ENCODE measurements at regions not wholly inside any gene's neighbourhood (a gene's known extent, or its start where the extent isn't known, plus 50 kb on each side); places are given as distances from the start of the nearest gene placed in this dataset.
A peak's percentile ranks its signal among the peaks of the same experiment; 100 is the strongest.
"Not testable (repeated sequence)": the region's sequence is repeated elsewhere in the genome, so short reads cannot be mapped to it uniquely, and the experiment has no call there.

DNA sequence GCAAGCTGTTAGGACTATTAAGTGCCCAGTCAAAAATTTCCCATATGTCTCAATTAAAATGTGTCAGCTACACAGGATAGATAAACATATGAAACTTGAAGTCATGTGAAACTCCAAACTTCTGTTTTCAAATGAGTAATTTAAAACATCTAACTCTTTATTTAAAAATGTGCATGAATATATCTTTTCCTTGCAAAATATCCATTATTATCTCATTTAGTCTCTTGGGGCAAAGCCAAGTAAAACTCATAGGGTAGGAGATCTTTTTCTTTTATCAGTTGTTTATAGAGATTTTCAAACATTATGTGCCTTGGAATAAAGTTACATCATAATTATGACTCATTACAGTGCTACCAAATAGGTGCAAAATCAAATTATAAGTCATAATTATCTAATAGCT, 2020.1 kb upstream of the PRR20A start:
- in situ Hi-C loops (cut with HindIII; ENCODE audit: low pct_unique_long_range_greater_than_20kb, low sequenced_read_pairs), result no loop called here
- no peak for DNase-seq (ENCODE audit: low read depth)

DNA sequence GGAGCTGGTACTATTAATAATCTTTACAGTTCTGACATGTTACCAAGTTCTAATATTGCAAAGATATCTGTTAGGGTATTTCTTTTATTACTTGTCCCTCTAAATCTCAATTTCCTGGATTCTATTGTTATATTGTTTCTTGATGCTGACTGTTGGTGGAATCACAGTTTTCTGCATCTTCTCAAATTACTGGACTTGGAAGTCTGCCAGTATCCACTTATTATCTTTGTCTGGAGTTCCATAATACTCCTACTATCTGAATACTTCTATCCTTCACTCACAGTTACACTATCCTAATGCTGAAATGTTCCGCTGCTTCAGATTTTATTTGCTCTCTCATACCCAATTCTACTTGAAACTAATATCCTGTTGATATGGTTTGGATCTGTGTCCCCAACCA, 1985.7 kb upstream of the PRR20A start:
- no peak for DNase-seq (ENCODE audit: low read depth)
- in situ Hi-C loops (cut with HindIII; ENCODE audit: low pct_unique_long_range_greater_than_20kb, low sequenced_read_pairs), result no loop called here

DNA sequence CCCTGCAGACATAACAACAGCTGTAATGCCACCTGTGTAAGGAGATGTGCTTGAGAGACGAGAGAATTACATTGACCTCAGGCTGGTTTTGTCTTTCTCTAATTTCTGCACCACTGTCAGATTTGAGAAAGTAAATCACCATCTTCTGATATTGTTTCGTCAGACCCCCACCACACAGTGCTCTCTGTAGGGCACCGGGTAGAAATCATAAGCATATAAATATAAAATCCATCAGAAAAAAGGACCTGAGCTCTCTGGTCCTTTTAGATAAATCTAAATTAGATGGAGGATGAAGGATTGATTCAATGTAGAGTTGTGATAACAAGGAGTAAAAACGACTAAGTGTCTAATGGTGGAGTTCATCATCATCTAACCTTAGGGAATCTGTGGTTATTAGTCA, 1981.0 kb upstream of the PRR20A start:
- in situ Hi-C loops (cut with HindIII; ENCODE audit: low pct_unique_long_range_greater_than_20kb, low sequenced_read_pairs), result no loop called here
- DNase-seq (ENCODE audit: low read depth), result no peak

DNA sequence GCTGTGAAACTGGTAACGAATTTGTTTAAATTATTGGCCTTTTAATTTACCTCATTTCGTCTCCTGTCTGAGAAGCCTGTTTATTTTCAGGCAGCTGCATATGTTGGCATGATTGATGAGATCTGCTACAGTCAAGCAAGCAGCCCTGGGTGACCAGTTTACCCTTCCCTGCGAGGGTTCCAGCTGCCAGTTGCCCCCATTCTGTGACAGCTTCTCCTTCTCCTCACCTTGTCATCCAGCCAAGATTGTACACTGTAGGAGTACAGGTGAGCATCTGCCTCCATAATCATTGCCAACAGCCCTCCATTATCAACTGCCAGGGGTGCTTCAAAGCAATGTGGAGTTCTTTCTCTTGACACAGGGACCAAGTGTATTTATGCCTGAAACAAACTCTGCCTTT, 1979.9 kb upstream of the PRR20A start:
- in situ Hi-C loops (cut with HindIII; ENCODE audit: low pct_unique_long_range_greater_than_20kb, low sequenced_read_pairs), result no loop called here
- DNase-seq (ENCODE audit: low read depth), result no peak

DNA sequence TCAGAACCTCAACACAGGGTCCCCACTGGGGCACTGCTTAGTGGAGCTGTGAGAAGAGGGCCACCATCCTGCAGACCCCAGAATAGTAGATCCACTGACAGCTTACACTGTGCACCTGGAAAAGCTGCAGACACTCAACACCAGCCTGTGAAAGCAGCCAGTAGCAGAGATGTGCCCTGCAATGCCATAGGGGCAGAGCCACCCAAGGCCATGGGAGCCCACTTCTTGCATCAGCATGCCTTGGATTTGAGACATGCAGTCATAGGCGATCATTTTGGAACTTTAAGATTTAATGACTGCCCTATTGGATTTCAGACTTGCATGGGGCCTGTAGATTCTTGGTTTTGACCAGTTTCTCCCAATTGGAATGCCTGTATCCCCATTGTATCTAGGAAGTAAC, 1962.1 kb upstream of the PRR20A start:
- in situ Hi-C loops (cut with HindIII; ENCODE audit: low pct_unique_long_range_greater_than_20kb, low sequenced_read_pairs); DNase-seq (ENCODE audit: low read depth): not testable (repeated sequence)

DNA sequence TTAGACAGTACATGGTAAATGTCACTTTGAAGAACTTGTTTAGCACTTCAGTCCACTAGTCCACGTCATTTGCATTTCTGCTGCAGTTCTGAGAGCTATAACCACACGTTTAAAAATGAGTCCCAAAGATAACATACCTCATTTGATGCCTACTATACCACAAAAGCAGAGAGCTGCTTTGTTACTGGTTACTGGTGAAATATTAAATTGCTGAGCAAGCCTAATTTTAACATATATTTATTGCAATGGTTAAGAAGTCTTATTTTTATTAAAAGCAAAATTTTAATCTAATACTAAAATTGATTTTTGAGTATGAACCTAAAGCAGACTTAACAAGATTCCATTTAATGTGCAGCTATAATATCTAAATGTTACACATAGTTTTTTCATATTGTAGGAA, 1949.7 kb upstream of the PRR20A start:
- DNase-seq (ENCODE audit: low read depth), result no peak
- in situ Hi-C loops (cut with HindIII; ENCODE audit: low pct_unique_long_range_greater_than_20kb, low sequenced_read_pairs), result no loop called here

DNA sequence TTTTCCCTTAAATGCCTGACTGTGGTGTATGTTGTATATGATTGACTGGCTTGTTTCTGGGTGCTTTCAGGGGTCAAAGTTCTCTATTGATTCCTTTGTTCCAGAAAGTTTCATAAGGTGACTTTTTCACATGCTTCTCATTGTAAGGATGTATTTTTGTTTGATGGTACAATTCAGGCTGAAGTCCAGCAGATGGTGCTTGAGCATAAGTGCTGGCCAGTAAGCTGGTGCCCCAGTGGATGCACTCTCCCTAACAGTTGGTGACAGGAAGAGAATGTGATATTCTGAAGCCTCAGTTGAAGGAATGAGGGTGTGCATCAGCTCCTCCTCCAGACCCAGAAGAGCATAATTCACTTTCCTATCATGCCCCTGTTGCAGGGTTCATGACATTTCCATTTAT, 1941.6 kb upstream of the PRR20A start:
- in situ Hi-C loops (cut with HindIII; ENCODE audit: low pct_unique_long_range_greater_than_20kb, low sequenced_read_pairs), result no loop called here
- peak; percentile 0 for DNase-seq (ENCODE audit: low read depth)

DNA sequence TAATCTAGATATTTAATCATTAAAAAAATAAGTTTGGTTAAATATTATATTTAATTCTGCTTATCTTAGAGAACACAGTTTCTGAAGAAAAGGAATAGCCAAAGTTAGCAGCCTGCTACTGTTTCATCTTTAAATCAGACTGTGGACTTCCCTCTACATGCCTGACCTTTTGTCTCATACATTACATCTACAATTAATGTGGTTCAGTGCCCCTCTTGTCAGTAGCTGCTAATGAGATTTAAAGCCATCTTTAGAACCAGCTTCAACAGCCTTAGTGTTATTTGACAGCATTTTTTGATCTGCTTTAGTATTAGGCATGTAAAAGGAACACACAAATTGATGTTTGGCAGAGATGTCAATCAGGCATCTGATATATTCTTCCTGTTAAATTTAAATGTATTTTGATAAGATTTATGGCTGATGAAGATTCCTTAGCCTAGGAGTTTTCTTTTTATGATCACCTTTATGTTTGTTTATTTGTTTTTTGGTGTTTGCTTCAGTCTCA, 1925.8 kb upstream of the PRR20A start:
- in situ Hi-C loops (cut with HindIII; ENCODE audit: low pct_unique_long_range_greater_than_20kb, low sequenced_read_pairs), result no loop called here
- no peak for DNase-seq (ENCODE audit: low read depth)

DNA sequence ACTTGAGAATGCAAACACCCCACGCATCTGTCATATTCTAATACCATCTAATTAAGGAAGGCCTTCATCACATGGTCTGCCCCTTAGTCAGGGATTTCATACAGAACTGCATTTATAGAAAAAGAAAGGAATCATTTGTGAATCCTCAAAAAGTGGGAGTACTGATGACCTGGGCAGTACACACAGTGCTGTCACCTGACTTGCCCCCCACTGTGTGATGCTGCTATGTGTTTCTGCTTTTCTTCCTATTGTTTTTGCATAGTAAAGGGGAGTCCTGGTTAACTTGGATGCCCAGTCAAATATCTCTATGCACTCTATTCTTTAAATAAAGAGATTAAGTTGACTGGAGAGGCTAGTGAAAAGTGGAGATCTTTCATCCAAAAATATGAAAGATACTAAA, 1921.2 kb upstream of the PRR20A start:
- no peak for DNase-seq (ENCODE audit: low read depth)
- in situ Hi-C loops (cut with HindIII; ENCODE audit: low pct_unique_long_range_greater_than_20kb, low sequenced_read_pairs), result no loop called here

DNA sequence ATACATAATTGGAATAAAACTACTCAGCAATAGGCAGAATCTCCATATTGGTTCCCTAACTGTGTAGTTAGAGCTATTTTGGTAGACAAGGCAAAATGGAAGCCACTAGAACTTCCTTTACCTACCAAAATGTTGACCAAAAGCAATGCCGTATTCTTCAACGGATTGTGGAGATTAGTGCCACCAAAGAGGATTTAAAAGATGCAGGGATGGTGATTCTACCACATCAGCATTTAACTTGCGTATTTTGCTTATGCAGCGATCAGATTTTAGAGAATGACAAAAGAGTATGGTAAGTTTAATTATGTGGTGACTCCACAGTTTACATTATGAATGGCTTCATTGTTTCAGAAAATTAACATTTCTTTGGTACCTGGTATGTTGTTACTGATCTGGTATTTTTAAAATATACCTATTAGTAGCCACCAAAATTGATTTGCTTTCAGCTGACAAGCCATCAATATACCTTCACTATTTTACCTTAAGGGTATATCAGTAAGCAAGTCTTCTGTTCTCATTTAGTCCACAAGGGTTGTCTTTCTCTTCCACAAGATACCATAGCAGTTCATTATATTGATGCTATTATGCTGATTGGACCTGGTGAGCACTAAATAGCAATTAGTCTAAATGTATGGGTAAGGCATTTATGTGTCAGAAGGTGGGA, 1910.7 kb upstream of the PRR20A start:
- DNase-seq (ENCODE audit: low read depth), result no peak
- in situ Hi-C loops (cut with HindIII; ENCODE audit: low pct_unique_long_range_greater_than_20kb, low sequenced_read_pairs), result no loop called here

DNA sequence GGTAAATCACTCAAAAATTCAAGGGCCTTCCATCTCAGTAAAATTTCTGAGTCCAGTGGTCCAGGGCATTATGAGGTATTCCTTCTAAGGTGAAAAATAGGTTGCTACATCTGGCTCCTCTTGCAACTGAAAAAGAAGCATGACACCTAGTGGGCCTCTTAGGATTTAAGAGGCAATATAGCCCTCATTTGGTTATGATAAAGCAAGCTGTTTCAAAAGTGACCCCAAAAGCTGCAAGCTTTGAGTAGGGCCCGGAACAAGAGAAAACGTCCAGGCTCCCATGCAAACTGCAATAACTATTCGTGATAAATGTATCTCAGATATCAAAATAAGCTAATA, 1910.2 kb upstream of the PRR20A start:
- DNase-seq (ENCODE audit: low read depth), result no peak
- in situ Hi-C loops (cut with HindIII; ENCODE audit: low pct_unique_long_range_greater_than_20kb, low sequenced_read_pairs), result no loop called here

DNA sequence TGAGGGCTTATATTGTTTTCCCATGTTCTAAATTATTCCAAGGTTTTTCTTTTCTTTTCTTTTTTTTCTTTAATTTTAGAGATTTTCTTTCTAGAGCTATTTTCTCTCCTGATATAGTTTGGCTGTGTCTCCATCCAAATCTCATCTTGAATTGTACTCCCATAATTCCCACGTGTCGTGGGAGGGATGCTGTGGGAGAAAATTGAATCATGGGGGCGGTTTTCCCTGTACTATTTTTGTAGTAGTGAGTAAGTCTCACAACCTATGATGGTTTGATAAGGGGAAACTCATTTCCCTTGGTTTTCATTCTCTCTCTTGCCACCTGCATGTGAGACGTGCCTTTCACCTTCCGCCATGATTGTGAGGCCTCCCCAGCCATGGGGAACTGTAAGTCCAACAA, 1906.4 kb upstream of the PRR20A start:
- DNase-seq (ENCODE audit: low read depth), result no peak
- in situ Hi-C loops (cut with HindIII; ENCODE audit: low pct_unique_long_range_greater_than_20kb, low sequenced_read_pairs), result no loop called here

DNA sequence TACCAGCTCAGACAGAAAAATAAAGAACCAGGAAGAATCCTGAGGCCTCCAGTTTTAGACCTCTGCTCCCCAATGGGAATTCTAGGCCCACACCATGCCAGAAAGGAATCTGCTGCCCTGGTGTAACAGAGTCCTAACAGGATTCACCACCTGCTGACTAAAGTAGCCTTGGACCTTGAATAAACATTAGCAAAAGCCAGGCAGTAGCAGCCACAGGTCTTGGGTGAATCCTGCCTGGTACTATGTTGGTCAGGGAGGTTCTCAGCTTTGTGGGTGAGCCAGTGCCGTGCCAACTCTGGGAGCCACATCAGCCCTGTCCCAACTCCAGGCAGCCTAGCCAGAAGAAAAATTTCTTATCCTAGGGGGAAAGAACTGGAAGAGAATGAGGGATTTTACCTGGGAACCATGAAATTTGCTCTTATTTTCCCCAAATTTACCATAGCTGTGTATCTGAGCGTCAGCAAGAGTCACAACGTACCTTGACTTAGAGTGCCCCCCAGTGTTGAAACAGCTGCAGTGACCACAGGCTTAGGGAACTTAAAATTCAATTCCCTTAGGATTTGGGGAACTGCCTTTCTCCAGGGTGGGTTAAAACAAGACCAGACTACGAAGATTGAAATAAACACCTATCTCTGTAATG, 1895.6 kb upstream of the PRR20A start:
- DNase-seq (ENCODE audit: low read depth), result no peak
- in situ Hi-C loops (cut with HindIII; ENCODE audit: low pct_unique_long_range_greater_than_20kb, low sequenced_read_pairs), result no loop called here

DNA sequence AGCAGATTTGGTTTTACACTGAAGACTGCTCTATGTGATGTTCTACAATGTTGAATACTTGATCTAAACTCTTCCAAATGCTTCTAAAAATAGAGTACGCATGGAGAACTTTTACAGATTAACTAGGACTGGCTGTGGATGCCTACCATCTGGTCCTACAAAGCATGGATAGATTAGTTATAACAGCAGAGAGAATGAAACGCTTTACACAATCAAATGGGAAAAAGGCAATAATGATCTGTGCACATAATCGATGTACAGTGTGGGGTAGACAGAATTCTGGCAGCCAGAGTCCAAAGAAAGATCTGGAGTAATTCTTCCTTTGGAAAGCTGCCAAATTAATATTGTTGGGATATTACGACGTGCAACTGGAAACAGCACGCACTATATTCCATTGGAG, 1885.5 kb upstream of the PRR20A start:
- DNase-seq (ENCODE audit: low read depth), result no peak
- in situ Hi-C loops (cut with HindIII; ENCODE audit: low pct_unique_long_range_greater_than_20kb, low sequenced_read_pairs), result no loop called here

DNA sequence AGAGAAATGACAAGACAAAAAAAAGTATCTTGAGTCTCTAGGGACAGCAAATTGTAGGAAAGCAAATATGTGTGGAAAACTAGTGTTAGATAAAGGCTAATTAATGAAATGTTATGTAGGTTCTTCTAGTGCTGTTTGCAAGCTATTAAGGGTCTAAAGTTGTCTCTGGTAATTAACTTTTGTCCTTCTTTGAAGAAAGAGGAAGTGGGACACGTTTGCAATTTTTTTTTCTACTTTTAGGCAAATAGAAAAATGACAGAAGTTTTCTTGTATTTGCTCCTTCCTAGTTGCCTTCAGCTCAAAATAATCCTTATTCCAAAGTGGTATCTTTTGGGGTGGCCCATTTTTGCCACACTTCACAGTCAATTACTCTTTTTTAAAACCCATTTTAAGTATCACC, 1877.7 kb upstream of the PRR20A start:
- no peak for DNase-seq (ENCODE audit: low read depth)
- in situ Hi-C loops (cut with HindIII; ENCODE audit: low pct_unique_long_range_greater_than_20kb, low sequenced_read_pairs), result no loop called here

DNA sequence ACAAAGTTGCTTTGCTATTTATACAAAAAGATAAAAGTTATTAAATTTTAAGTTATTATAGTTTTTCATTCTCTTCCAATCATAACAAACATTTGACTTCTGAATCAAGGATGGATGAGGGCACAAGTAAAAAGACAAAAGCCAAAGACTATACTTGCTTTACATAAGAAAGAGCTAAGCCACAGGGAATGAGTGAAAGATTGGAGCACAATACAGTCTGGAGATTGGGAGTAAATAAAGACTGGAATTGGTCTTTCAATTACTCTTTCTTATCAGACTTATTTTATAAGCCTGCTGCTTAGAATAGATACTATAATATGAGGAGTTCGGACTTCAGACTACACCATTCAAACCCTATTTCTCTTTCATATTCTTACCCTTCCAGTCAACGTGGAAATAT, 1874.1 kb upstream of the PRR20A start:
- in situ Hi-C loops (cut with HindIII; ENCODE audit: low pct_unique_long_range_greater_than_20kb, low sequenced_read_pairs), result no loop called here
- no peak for DNase-seq (ENCODE audit: low read depth)

DNA sequence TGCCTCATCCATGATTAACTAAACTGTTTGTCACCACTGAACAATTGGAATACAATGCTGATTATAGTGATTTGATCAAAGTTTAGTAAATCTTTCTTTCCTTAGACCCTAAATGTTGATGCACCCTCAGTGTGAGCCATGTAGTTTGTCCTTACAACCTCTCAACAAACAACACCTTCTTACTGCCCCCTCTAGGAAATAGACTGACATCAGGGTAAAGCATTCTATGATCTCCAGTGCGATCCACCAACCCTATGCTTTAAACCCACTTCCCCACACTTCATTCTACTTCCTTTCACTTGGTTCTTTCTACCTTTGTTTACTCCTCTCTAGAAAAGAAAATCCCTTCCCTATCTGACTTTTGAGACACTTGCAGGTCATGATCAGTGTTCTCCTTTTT, 1842.5 kb upstream of the PRR20A start:
- in situ Hi-C loops (cut with HindIII; ENCODE audit: low pct_unique_long_range_greater_than_20kb, low sequenced_read_pairs), result no loop called here
- DNase-seq (ENCODE audit: low read depth), result no peak

DNA sequence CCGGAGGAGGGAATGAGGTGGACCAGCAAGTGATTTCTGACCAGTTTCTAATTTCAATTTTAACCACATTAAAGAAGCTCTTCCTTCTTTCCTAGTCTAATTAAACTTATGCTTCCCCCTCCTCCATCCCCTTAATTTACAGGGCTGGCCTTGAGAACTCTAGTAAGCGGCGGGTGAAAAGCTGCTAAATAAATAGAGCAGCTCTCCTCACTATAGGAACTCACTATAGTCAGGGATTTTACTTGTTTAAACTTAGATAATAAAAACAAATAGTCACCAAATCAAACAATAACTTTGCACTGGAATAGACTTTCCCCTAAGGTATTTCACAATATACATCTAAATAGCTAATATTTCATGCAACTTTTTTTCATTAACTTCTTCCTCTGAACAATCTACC, 1838.2 kb upstream of the PRR20A start:
- in situ Hi-C loops (cut with HindIII; ENCODE audit: low pct_unique_long_range_greater_than_20kb, low sequenced_read_pairs), result no loop called here

DNA sequence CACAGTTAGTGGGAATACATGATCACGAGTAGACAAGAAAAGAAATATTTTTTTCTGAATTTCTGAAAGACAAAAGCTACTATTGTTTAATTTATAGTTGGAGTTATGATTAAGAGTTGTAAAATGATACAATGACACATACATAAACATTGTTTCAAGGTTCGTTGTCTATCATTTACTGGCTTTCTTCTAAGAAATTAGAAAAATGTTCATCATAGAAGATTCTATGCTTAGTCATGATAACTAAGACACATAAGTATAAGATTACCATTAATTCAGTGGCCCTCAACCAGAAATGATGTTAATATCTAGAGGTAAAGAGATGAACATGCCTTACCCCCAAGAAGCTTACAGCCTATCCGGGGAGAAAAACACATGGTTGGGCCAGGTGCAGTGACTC, 1832.8 kb upstream of the PRR20A start:
- no peak for DNase-seq (ENCODE audit: low read depth)
- in situ Hi-C loops (cut with HindIII; ENCODE audit: low pct_unique_long_range_greater_than_20kb, low sequenced_read_pairs), result no loop called here

More for the DNA sequence above, 1838.2 kb upstream of the PRR20A start:
- DNase-seq (ENCODE audit: low read depth), result no peak

DNA sequence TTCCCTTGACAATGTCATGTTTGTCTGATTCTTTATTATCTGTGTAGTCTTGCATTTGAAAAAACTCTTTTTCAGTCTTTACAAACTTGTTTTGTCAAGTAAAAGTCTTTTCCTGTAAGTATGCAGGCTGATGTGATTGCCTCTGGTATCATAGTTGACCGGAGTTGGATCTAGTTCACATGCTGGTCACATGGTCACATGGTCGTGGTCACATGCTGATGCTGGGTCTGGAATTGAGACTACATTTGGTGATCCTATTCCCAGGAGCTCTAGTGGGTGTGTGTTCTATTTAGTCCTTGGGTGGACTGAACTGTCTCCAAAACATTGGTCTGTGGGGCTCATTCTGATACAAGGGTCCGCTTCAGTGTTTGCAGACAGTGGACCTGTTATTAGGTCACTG, 1798.8 kb upstream of the PRR20A start:
- in situ Hi-C loops (cut with HindIII; ENCODE audit: low pct_unique_long_range_greater_than_20kb, low sequenced_read_pairs), result no loop called here
- no peak for DNase-seq (ENCODE audit: low read depth)

Measured in Caki2 (cell line).